Erythroblast (primary cell): ENCODE measurements at regions not wholly inside any gene's neighbourhood (a gene's known extent, or its start where the extent isn't known, plus 50 kb on each side); places are given as distances from the start of the nearest gene placed in this dataset.

Source experiments
- GATA1 ChIP-seq: IDR thresholded peaks from 2 replicates; pipeline ENCODE4 v1.6.1; 2011; ENCODE audit warnings: low read depth, mild to moderate bottlenecking, control low read depth, low read length, moderate library complexity
- POLR2A ChIP-seq: IDR thresholded peaks from 2 replicates; pipeline ENCODE4 v1.6.1; 2011; ENCODE audit warnings: mild to moderate bottlenecking, low read length

DNA sequence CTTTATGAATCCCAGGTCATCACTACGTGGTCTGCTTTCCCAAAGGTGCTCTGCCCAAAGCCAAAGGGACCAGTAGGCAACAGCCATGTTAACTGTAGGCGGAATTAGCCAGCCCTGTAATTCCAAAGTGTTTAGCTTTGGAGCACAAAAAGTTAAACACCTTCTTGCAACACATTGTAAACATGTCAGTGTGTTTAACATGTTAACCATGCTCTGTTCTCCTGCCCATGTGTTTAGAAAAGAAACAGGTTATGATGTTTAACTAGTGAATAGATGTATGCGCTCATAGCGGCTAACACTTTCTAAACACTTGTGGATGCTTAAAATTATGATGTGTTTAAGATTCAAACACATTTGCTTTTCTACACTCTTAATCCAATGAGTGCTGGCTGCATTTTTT is 292.4 kb downstream of the SRBD1 start:
- no peak for TF ChIP-seq POLR2A
- no peak for TF ChIP-seq GATA1
